ENCODE measurements at regions not wholly inside any gene's neighbourhood (a gene's known extent, or its start where the extent isn't known, plus 50 kb on each side); places are given as distances from the start of the nearest gene placed in this dataset.

GRCh38 chr1:98393719-98394118 lies 267.8 kb upstream of the SNX7 start:
- H3K36me3 ChIP-seq (ENCODE audit: control insufficient read depth, insufficient read depth, low read length) = no peaks in the 10 kb centered on the region
- no peaks in the 10 kb centered on the region for H3K27me3 ChIP-seq (ENCODE audit: control insufficient read depth, insufficient read depth, low read length)
- H3K4me3 ChIP-seq (ENCODE audit: low read depth, low read length) = no peak overlapping the region
- no peak for TF ChIP-seq CTCF (IDR thresholded peaks at IDR 0.05; ENCODE audit: insufficient read depth, low read length, poor library complexity, severe bottlenecking)
- no peak for DNase-seq (ENCODE audit: low read depth)

GRCh38 chr1:98391175-98391574 lies 270.3 kb upstream of the SNX7 start:
- no peak for DNase-seq (ENCODE audit: low read depth)
- TF ChIP-seq CTCF (IDR thresholded peaks at IDR 0.05; ENCODE audit: insufficient read depth, low read length, poor library complexity, severe bottlenecking) = no peak

GRCh38 chr1:98389809-98390208 lies 271.7 kb upstream of the SNX7 start:
- Histone ChIP-seq H3K27me3 (ENCODE audit: control insufficient read depth, insufficient read depth, low read length) (no peaks in the 10 kb centered on the region), H3K36me3 (ENCODE audit: control insufficient read depth, insufficient read depth, low read length) (no peaks in the 10 kb centered on the region), H3K4me3 (ENCODE audit: low read depth, low read length) (no peak overlapping the region)
- no peak for TF ChIP-seq CTCF (IDR thresholded peaks at IDR 0.05; ENCODE audit: insufficient read depth, low read length, poor library complexity, severe bottlenecking)
- no peak for DNase-seq (ENCODE audit: low read depth)

More at GRCh38 chr1:98391175-98391574, 270.3 kb upstream of the SNX7 start:
- Histone ChIP-seq H3K36me3 (ENCODE audit: control insufficient read depth, insufficient read depth, low read length) (no peaks in the 10 kb centered on the region), H3K27me3 (ENCODE audit: control insufficient read depth, insufficient read depth, low read length) (no peaks in the 10 kb centered on the region), H3K4me3 (ENCODE audit: low read depth, low read length) (no peak overlapping the region)

- H3K36me3 ChIP-seq (ENCODE audit: control insufficient read depth, insufficient read depth, low read length) = no peaks in the 10 kb centered on the region
- H3K4me3 ChIP-seq (ENCODE audit: low read depth, low read length) = no peak overlapping the region
- no peak for TF ChIP-seq CTCF (IDR thresholded peaks at IDR 0.05; ENCODE audit: insufficient read depth, low read length, poor library complexity, severe bottlenecking)
- H3K27me3 ChIP-seq (ENCODE audit: control insufficient read depth, insufficient read depth, low read length) = no peaks in the 10 kb centered on the region
- no peak for DNase-seq (ENCODE audit: low read depth)
Observed at GRCh38 chr1:98388441-98388840, 273.1 kb upstream of the SNX7 start.

GRCh38 chr1:98387701-98388100 lies 273.8 kb upstream of the SNX7 start:
- DNase-seq (ENCODE audit: low read depth) = no peak
- no peaks in the 10 kb centered on the region for H3K27me3 ChIP-seq (ENCODE audit: control insufficient read depth, insufficient read depth, low read length)
- TF ChIP-seq CTCF (IDR thresholded peaks at IDR 0.05; ENCODE audit: insufficient read depth, low read length, poor library complexity, severe bottlenecking) = no peak

GRCh38 chr1:98386675-98387440 lies 274.7 kb upstream of the SNX7 start:
- no peak for TF ChIP-seq CTCF (IDR thresholded peaks at IDR 0.05; ENCODE audit: insufficient read depth, low read length, poor library complexity, severe bottlenecking)
- no peak overlapping the region for H3K4me3 ChIP-seq (ENCODE audit: low read depth, low read length)
- no peaks in the 10 kb centered on the region for H3K36me3 ChIP-seq (ENCODE audit: control insufficient read depth, insufficient read depth, low read length)
- H3K27me3 ChIP-seq (ENCODE audit: control insufficient read depth, insufficient read depth, low read length) = no peaks in the 10 kb centered on the region
- no peak for DNase-seq (ENCODE audit: low read depth)

More at GRCh38 chr1:98387701-98388100, 273.8 kb upstream of the SNX7 start:
- H3K36me3 ChIP-seq (ENCODE audit: control insufficient read depth, insufficient read depth, low read length) = no peaks in the 10 kb centered on the region
- H3K4me3 ChIP-seq (ENCODE audit: low read depth, low read length) = no peak overlapping the region

Data from kidney epithelial cell (primary cell).